Activated CD4-positive, alpha-beta T cell treated with anti-CD3 and anti-CD28 coated beads for 36 hours (primary cell): ENCODE measurements at regions not wholly inside any gene's neighbourhood (a gene's known extent, or its start where the extent isn't known, plus 50 kb on each side); places are given as distances from the start of the nearest gene placed in this dataset.

Experiments used
- ATAC-seq: fragments of 200-7000 bp; cut with Tn5 transposase; one replicate; pipeline ENCODE4 v1.10.0; 2021; ENCODE audit warnings: mild to moderate bottlenecking, moderate library complexity
- CTCF ChIA-PET: fragments of 350-600 bp; sonication (Branson Sonifier 250); formaldehyde crosslinking; loops from one replicate; lab custom pipeline; 2021; ENCODE audit warnings: antibody characterized with exemption; lab: Charles Lee
- POLR2A ChIA-PET: fragments of 350-600 bp; sonication (Branson Sonifier 250); formaldehyde crosslinking; loops from one replicate; lab custom pipeline; 2021; ENCODE audit warnings: antibody characterized with exemption, inconsistent platforms; lab: Charles Lee
- DNase-seq: peaks from one replicate; pipeline ENCODE4 v3.0.0-alpha.2; 2020
- H3K27ac Mint-ChIP-seq: one replicate; pipeline ENCODE4 v1.8.0; 2021; ENCODE audit warnings: mixed read lengths
- H3K27me3 Mint-ChIP-seq: one replicate; pipeline ENCODE4 v1.8.0; 2021; ENCODE audit warnings: mixed read lengths
- H3K36me3 Mint-ChIP-seq: one replicate; pipeline ENCODE4 v1.8.0; 2021; ENCODE audit warnings: low read depth, mixed read lengths
- H3K4me1 Mint-ChIP-seq: one replicate; pipeline ENCODE4 v1.8.0; 2021; ENCODE audit warnings: mixed read lengths
- H3K4me3 Mint-ChIP-seq: one replicate; pipeline ENCODE4 v1.8.0; 2021; ENCODE audit warnings: mild to moderate bottlenecking, moderate library complexity, mixed read lengths
- H3K9me3 Mint-ChIP-seq: one replicate; pipeline ENCODE4 v1.8.0; 2021; ENCODE audit warnings: low read depth, mixed read lengths
- intact Hi-C, 2 experiments: fragments of 100-400 bp; cut with DNase I in 1 of 2; cut with micrococcal nuclease in 1 of 2; formaldehyde crosslinking; loops; one replicate each; pipeline versions ENCODE4 v1.14.2 to v1.15.1; 2022 to 2024; cut with DNase I, micrococcal nuclease

DNA sequence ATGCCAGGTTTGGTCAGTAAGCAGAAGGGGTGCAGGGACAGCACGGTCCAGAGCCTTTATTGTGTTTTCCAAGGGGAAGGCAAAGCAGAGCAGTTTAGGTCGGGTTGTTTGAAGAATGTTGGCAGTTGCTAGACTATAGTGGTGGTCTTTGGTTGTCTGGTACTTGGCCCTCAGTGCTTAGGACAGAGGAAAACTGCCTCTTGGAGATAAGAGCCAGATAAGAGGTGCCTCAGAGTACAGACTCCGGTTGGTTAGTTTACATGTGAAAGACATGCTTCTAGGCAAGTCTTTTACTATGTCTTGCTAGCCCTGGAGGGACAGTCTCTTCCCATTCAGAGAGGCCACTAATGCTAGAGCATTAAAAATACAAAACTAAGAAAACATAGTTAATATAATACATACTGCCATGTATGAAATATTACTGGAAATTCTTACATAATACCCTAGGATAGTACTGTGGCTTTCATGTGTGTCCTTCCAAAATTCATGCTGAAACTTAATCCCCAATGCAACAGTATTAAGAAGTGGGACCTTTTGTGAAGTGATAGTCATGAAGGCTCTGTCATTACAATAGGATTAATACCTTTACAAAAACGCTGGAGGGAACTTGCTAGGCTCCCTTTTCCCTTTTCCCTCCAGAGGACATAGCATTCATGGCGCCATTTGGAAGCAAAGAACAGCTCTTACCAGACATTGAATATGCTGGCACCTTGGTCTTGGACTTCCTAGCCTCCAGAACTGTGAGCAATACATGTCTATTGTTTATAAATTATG is 280.4 kb downstream of the TMEM167A start:
- H3K9me3 Mint-ChIP-seq: no peaks in the 10 kb centered on the region
- H3K27ac Mint-ChIP-seq: no peak overlapping the region
- H3K36me3 Mint-ChIP-seq: no peaks in the 10 kb centered on the region
- ChIA-PET CTCF (interaction anchor here (1.0 kb wide), 1 partner anchor 12 kb away, joined by 3 read pairs; no protein-coding TSS in a partner anchor), POLR2A (no interaction called here)
- peaks cover 2% of the 10 kb centered on the region for H3K27me3 Mint-ChIP-seq
- no peak for ATAC-seq
- no peaks in the 10 kb centered on the region for H3K4me1 Mint-ChIP-seq
- no peak overlapping the region for H3K4me3 Mint-ChIP-seq
- intact Hi-C loops: loop anchor here in 1 of 2 experiments (10.0 kb wide), 1 partner anchor 768 kb away; no protein-coding TSS in a partner anchor
- DNase-seq: no peak

DNA sequence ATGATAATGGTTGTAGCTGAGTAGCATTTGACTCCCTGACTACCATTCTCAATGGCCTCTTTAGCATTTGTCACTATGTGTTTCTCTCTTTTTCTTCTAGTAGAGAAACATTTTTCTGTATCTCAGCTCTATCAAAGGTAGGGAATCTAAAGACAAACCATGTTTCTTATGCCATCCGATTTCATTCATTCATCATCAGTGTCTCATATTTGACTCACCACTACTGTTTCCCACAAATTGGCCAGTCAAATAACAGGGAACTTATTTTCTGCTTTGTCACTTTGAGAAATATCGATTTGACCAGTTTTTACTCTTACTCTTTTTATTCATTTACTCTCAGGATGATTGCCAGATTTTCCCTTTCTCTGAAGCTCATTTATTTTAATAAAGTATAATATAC is 282.3 kb downstream of the TMEM167A start:
- Mint-ChIP-seq H3K27me3 (no peaks in the 10 kb centered on the region), H3K36me3 (no peaks in the 10 kb centered on the region), H3K9me3 (no peaks in the 10 kb centered on the region), H3K4me3 (no peak overlapping the region), H3K27ac (no peak overlapping the region), H3K4me1 (no peaks in the 10 kb centered on the region)
- ATAC-seq: no peak
- intact Hi-C loops: loop anchor here in 1 of 2 experiments (1.0 to 10.0 kb wide), 2 partner anchors 443 to 770 kb away; no protein-coding TSS in a partner anchor
- ChIA-PET CTCF (interaction anchor here (0.9 to 1.3 kb wide), 5 partner anchors 10 to 573 kb away, joined by 3 to 4 read pairs (median 3); no protein-coding TSS in a partner anchor), POLR2A (no interaction called here)
- no peak for DNase-seq

DNA sequence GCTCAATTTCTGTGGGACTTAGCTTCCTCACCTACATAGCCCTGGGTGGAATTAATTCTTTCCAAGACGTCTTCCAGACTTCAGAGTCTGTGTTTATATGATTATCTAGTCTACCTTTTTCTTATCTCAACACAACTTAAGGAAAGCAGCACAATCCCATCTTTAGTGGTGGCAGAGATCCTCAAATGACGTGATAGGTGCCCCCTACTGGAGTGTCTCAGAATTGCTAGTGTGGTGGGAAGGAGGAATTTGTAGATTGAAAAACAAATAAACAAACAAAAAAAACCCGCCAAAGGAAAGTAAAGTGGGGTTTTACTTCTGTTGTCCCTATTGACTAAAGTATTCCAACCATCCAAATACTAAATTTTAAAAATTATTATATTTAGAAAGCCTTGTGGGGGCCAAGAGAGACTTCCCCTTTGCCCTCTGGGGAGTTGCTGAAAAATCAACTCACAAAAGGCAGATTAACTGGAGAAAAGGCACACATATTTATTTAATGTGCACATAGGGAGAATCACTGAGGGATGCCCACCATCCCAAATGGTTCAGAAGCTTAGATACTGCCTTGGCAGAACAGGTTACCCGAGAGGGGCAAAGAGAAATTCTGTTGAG is 283.3 kb downstream of the TMEM167A start:
- ATAC-seq (no peak), DNase-seq (peak; percentile 62)
- H3K9me3 Mint-ChIP-seq: no peaks in the 10 kb centered on the region
- CTCF ChIA-PET: interaction anchor here (0.6 to 1.4 kb wide), 12 partner anchors 13 to 490 kb away, joined by 3 to 5 read pairs (median 3); no protein-coding TSS in a partner anchor
- no peaks in the 10 kb centered on the region for H3K27me3 Mint-ChIP-seq
- H3K4me1 Mint-ChIP-seq: no peaks in the 10 kb centered on the region
- no peak overlapping the region for H3K27ac Mint-ChIP-seq
- H3K36me3 Mint-ChIP-seq: no peaks in the 10 kb centered on the region
- no peak overlapping the region for H3K4me3 Mint-ChIP-seq
- intact Hi-C loops: loop anchor here (1.0 to 10.0 kb wide), 3 partner anchors 153 to 771 kb away; no protein-coding TSS in a partner anchor
- POLR2A ChIA-PET: no interaction called here

DNA sequence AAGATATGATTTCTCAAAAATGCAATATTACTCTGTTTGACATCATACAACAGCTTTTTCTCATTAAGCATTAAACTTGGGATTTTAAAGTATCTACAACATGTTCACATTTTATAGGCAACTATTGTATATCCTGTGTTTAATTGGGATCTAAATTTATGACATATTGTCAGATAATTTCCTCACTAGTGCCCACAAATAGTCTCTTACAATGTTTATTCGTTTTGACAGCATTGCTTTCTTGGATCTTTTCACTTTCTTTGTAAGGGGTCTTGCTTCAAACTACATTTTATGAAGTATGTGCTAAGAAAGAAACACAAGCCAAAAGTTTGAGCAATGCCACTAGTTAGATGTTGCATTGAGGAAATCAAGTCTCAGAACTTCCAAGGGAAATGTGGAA is 285.1 kb downstream of the TMEM167A start:
- no peak for ATAC-seq
- no peaks in the 10 kb centered on the region for H3K27me3 Mint-ChIP-seq
- H3K4me1 Mint-ChIP-seq: no peaks in the 10 kb centered on the region
- ChIA-PET CTCF (interaction anchor here (0.8 kb wide), 1 partner anchor 44 kb away, joined by 3 read pairs; no protein-coding TSS in a partner anchor), POLR2A (no interaction called here)
- intact Hi-C loops: loop anchor here (2.0 to 10.0 kb wide), 2 partner anchors 151 to 773 kb away; no protein-coding TSS in a partner anchor
- no peak for DNase-seq
- H3K9me3 Mint-ChIP-seq: no peaks in the 10 kb centered on the region
- no peak overlapping the region for H3K27ac Mint-ChIP-seq
- H3K4me3 Mint-ChIP-seq: no peak overlapping the region
- H3K36me3 Mint-ChIP-seq: no peaks in the 10 kb centered on the region

DNA sequence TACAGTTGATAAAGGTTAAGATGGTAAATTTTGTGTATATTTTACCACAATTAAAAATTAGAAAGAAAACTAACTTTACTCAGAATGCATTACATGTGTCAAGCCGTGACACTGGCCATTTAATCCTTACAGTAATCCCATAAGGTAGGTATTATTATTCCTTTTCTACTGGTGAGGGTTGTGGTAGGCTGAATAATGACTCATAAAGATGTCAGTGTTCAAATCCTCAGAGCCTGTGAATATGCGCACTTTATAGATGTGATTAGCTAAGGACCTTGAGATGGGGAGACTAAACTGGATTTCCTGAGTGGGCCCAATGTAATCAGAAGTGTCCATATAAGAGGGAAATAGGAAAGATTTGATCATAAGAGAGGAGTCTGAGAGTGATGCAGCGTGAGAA is 288.1 kb downstream of the TMEM167A start:
- intact Hi-C loops: no loop called here
- CTCF ChIA-PET: interaction anchor here (1.0 kb wide), 1 partner anchor 11 kb away, joined by 3 read pairs; no protein-coding TSS in a partner anchor
- H3K27me3 Mint-ChIP-seq: no peaks in the 10 kb centered on the region
- H3K9me3 Mint-ChIP-seq: no peaks in the 10 kb centered on the region
- H3K36me3 Mint-ChIP-seq: no peaks in the 10 kb centered on the region
- H3K27ac Mint-ChIP-seq: no peak overlapping the region
- no peak overlapping the region for H3K4me3 Mint-ChIP-seq
- ATAC-seq: no peak
- no peak for DNase-seq
- POLR2A ChIA-PET: no interaction called here
- H3K4me1 Mint-ChIP-seq: no peaks in the 10 kb centered on the region

DNA sequence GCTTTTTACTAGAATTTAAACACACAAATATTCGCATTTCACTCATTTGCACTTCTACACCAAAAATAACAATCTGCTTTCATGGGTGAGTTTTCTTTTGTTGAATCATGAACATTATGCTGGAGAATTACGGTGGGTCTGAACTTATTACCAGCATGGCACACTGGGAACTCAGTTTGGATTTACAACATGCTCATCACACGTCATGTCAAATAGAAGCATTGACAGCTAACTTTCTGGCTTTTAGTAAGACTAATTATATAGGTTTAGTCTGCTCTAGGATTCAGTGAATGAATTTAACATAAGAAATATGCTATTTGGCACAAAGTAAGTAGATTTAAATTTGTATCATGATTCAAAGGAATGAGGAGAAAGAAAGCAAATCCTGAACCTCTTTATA is 290.4 kb downstream of the TMEM167A start:
- Mint-ChIP-seq H3K9me3 (no peaks in the 10 kb centered on the region), H3K36me3 (no peaks in the 10 kb centered on the region), H3K4me1 (no peaks in the 10 kb centered on the region), H3K4me3 (no peak overlapping the region), H3K27me3 (no peaks in the 10 kb centered on the region), H3K27ac (no peak overlapping the region)
- DNase-seq (no peak), ATAC-seq (no peak)
- ChIA-PET CTCF (interaction anchor here (0.9 kb wide), 1 partner anchor 645 kb away, joined by 3 read pairs; no protein-coding TSS in a partner anchor), POLR2A (no interaction called here)
- intact Hi-C loops: no loop called here

DNA sequence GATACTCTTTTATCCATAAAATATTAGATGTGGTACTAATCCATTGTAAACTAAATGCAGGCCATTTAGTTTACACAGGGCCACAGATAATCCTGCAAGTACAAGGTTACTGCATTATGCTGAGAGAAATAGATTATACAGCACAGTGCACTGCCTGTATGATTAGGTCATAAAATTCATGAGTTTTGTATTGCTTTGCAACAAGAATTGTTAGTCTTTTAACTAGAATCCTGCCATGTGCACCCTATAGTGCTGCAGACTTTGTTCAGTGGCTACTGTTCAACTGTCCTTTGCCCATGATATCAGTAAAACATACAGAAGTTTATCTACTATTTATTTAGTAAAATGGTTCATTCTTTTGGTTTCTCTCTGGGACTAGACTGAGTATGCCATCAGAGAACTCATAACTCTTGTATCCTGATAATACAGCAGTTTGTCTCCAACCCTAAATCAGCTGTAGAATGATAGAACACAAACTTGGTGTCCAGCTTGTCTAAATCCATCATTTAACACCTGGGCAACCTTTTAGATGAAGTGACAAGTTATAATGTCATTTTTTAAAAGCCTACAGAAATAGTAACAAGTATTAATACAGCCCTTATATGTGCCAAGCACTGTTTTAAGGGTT is 291.2 kb downstream of the TMEM167A start:
- Mint-ChIP-seq H3K36me3 (no peaks in the 10 kb centered on the region), H3K9me3 (no peaks in the 10 kb centered on the region), H3K4me3 (no peak overlapping the region), H3K4me1 (no peaks in the 10 kb centered on the region), H3K27ac (no peak overlapping the region), H3K27me3 (no peaks in the 10 kb centered on the region)
- ChIA-PET POLR2A (no interaction called here), CTCF (no interaction called here)
- intact Hi-C loops: no loop called here
- no peak for DNase-seq
- no peak for ATAC-seq

DNA sequence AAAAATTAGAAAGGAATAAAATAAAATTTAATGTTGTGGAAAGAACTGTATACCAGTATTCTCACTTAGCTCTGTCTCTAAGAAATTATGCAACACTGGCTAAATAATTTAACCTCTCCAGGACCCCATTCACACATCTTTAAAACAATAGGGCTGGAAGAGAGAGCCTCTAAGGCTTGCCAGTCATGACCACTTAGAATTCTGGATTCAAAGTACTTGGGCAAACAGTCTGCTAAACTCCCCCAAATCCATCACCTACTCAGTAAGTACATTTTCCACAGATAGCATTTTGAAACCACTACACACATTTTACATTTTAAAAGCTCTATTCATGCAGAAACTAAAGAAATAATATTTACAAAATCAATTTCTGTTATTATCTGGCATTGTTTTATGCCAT is 291.7 kb downstream of the TMEM167A start:
- no peaks in the 10 kb centered on the region for H3K4me1 Mint-ChIP-seq
- POLR2A ChIA-PET: no interaction called here
- H3K27ac Mint-ChIP-seq: no peak overlapping the region
- DNase-seq (no peak), ATAC-seq (no peak)
- H3K4me3 Mint-ChIP-seq: no peak overlapping the region
- intact Hi-C loops: no loop called here
- H3K9me3 Mint-ChIP-seq: no peaks in the 10 kb centered on the region
- H3K27me3 Mint-ChIP-seq: peaks cover 2% of the 10 kb centered on the region
- H3K36me3 Mint-ChIP-seq: no peaks in the 10 kb centered on the region
- CTCF ChIA-PET: interaction anchor here (0.5 kb wide), 1 partner anchor 9 kb away, joined by 3 read pairs; no protein-coding TSS in a partner anchor

DNA sequence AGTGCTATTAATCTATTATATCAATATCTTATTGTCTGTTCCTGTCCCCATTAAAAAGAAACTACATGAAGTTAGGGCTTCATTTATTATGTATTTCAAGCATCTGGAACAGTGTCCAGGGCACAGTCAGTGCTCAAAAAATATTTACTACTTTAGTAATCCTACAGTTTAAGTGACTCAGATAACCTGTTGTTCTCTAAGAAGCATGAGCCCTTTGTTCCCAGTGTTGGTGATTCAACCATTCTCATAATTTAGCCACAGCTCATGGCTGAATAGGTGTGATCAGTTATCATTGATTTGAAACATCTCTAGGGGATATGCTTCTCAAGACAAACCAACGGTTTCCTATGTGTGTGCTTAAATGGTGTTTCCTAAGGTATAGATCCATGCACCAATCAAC is 292.7 kb downstream of the TMEM167A start:
- POLR2A ChIA-PET: no interaction called here

DNA sequence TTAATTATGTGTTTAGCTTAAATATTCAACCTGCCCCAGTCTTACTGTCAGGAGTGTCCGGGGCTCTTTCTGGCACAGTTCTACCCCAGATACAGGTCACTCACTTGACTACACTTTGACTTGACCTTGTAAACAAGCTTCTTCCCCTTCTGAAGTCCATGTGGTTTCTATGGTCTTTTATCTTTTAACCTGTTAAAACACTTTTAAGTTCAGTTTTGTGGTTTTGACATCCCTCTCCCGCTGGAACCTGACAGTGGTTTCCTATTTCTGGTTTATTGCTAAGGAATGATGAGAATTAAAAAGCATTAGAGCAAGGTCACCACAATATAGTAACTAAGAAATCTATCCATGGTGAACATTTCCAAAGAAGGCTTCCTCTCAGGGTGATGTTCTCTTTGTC is 300.1 kb downstream of the TMEM167A start:
- POLR2A ChIA-PET: no interaction called here
- CTCF ChIA-PET: no interaction called here

More for the DNA sequence above, 292.7 kb downstream of the TMEM167A start:
- ATAC-seq (no peak), DNase-seq (no peak)
- Mint-ChIP-seq H3K4me3 (no peak overlapping the region), H3K36me3 (no peaks in the 10 kb centered on the region), H3K9me3 (no peaks in the 10 kb centered on the region), H3K4me1 (no peaks in the 10 kb centered on the region), H3K27me3 (peaks cover 2% of the 10 kb centered on the region), H3K27ac (no peak overlapping the region)
- intact Hi-C loops: no loop called here
- CTCF ChIA-PET: no interaction called here

DNA sequence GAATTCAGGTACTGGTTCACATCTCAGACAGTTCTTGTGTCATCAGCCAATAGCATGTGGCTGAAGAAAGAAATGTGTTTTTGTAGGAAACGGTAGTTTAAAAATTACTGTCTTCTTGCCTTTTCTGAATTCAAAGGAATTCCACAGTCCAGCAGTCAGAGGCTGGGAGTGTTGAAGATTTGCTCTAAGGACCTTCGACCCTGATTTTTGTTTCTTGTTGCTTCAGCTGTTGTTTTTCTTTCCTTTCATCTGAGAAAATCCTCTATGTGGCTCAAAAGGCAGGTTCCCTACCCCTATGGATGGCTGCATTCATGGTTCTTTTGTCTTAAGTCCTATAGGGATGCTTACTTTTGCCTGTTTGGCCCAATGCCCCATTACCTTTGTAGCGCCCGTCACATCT is 304.9 kb downstream of the TMEM167A start:
- no peaks in the 10 kb centered on the region for H3K36me3 Mint-ChIP-seq
- ChIA-PET POLR2A (no interaction called here), CTCF (no interaction called here)
- no peaks in the 10 kb centered on the region for H3K4me1 Mint-ChIP-seq
- H3K4me3 Mint-ChIP-seq: no peak overlapping the region
- no peaks in the 10 kb centered on the region for H3K9me3 Mint-ChIP-seq
- DNase-seq: no peak
- H3K27ac Mint-ChIP-seq: no peak overlapping the region
- intact Hi-C loops: no loop called here
- ATAC-seq: no peak
- peaks cover 3% of the 10 kb centered on the region for H3K27me3 Mint-ChIP-seq

More for the DNA sequence above, 300.1 kb downstream of the TMEM167A start:
- DNase-seq (no peak), ATAC-seq (no peak)
- Mint-ChIP-seq H3K27ac (no peak overlapping the region), H3K27me3 (peaks cover 2% of the 10 kb centered on the region), H3K36me3 (no peaks in the 10 kb centered on the region), H3K4me3 (no peak overlapping the region), H3K4me1 (no peaks in the 10 kb centered on the region), H3K9me3 (no peaks in the 10 kb centered on the region)
- intact Hi-C loops: no loop called here
